Embryonic facial prominence (tissue), 1 donor: ENCODE measurements at regions not wholly inside any gene's neighbourhood (a gene's known extent, or its start where the extent isn't known, plus 50 kb on each side); places are given as distances from the start of the nearest gene placed in this dataset.

Source experiments
- DNase-seq: peaks from one replicate; pipeline ENCODE4 v3.0.0-alpha.2; 2016; ENCODE audit errors: extremely low spot score

GRCh38 chr4:123807866-123808265 lies 411.3 kb downstream of the SPRY1 start:
- no peak for DNase-seq

- no peak for DNase-seq
These were observed 413.3 kb downstream of the SPRY1 start for GRCh38 chr4:123809864-123810263.

- no peak for DNase-seq
These were observed 415.4 kb downstream of the SPRY1 start for GRCh38 chr4:123812066-123812390.

GRCh38 chr4:123813901-123814300 lies 417.3 kb downstream of the SPRY1 start:
- no peak for DNase-seq

GRCh38 chr4:123816462-123816861 lies 419.9 kb downstream of the SPRY1 start:
- DNase-seq: no peak

GRCh38 chr4:123817025-123817688 lies 420.6 kb downstream of the SPRY1 start:
- DNase-seq: no peak

GRCh38 chr4:123819362-123820035 lies 422.9 kb downstream of the SPRY1 start:
- DNase-seq: no peak

- DNase-seq: no peak
These were observed 425.3 kb downstream of the SPRY1 start for GRCh38 chr4:123821861-123822260.

GRCh38 chr4:123822353-123822752 lies 425.8 kb downstream of the SPRY1 start:
- no peak for DNase-seq

- DNase-seq: no peak
These were observed 426.6 kb downstream of the SPRY1 start for GRCh38 chr4:123823244-123823643.

- no peak for DNase-seq
These were observed 427.9 kb downstream of the SPRY1 start for GRCh38 chr4:123824524-123824923.

GRCh38 chr4:123825596-123826291 lies 429.1 kb downstream of the SPRY1 start:
- DNase-seq: no peak

- DNase-seq: no peak
These were observed 430.3 kb downstream of the SPRY1 start for GRCh38 chr4:123826896-123827295.

GRCh38 chr4:123827511-123827910 lies 430.9 kb downstream of the SPRY1 start:
- DNase-seq: no peak

GRCh38 chr4:123830930-123831329 lies 434.3 kb downstream of the SPRY1 start:
- DNase-seq: no peak

GRCh38 chr4:123832173-123833026 lies 435.8 kb downstream of the SPRY1 start:
- peak; percentile 92 for DNase-seq

- no peak for DNase-seq
These were observed 436.6 kb downstream of the SPRY1 start for GRCh38 chr4:123833171-123833643.

- DNase-seq: no peak
These were observed 439.4 kb downstream of the SPRY1 start for GRCh38 chr4:123835831-123836590.

GRCh38 chr4:123836851-123837595 lies 440.4 kb downstream of the SPRY1 start:
- no peak for DNase-seq

- no peak for DNase-seq
These were observed 441.9 kb downstream of the SPRY1 start for GRCh38 chr4:123838474-123838873.

GRCh38 chr4:123840197-123840596 lies 443.6 kb downstream of the SPRY1 start:
- no peak for DNase-seq
